HG02623 (cell line): ENCODE measurements at regions not wholly inside any gene's neighbourhood (a gene's known extent, or its start where the extent isn't known, plus 50 kb on each side); places are given as distances from the start of the nearest gene placed in this dataset.
"Not testable (repeated sequence)": the region's sequence is repeated elsewhere in the genome, so short reads cannot be mapped to it uniquely, and the experiment has no call there.

Experiments used
- ATAC-seq: cut with Tn5 transposase; IDR thresholded peaks from one replicate; pipeline ENCODE4 v1.9.1; 2021; ENCODE audit warnings: moderate library complexity; ENCODE audit not compliant: unreplicated experiment

- ATAC-seq, result no peak
Observed at GRCh38 chr12:80045594-80045993, 53.7 kb upstream of the OTOGL start.

DNA sequence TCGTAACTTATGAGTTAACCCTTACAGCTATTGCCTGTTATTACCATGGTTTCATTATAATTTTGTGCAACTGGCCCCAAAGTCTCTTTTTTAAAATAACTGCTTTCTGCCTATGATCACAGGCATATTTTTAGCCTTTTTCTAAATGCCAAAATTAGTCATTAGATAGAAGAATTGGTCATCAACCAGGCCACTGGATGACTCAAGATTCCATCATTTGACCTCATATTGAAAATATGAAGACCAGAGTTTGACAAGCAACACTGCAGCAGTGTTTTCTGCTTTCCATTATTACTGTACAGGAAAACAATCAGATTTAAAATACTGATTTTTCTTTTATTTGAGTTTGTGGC is 54.7 kb upstream of the OTOGL start:
- no peak for ATAC-seq

DNA sequence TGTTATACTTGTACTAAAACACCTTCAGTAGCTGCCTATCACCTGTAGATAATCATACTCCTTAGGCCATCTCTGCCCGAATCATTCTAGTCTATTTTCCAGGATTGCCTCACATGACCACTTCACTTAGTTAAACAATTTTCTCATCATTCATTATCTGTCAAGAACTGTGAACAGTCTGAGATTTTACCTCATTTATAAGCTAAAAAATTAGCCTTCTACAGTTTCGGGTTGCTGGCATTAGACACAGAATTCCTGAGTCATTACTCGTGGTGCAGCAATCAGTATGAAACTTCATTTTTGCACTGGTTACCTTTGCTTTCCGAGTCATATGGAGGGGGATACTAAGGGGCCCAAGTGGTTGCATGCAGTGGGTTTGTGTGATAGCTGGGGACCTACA is 57.6 kb upstream of the OTOGL start:
- ATAC-seq, result no peak

- no peak for ATAC-seq
Observed at GRCh38 chr12:80041071-80041470, 58.3 kb upstream of the OTOGL start.

- ATAC-seq, result no peak
Observed at GRCh38 chr12:80040075-80040738, 59.1 kb upstream of the OTOGL start.

DNA sequence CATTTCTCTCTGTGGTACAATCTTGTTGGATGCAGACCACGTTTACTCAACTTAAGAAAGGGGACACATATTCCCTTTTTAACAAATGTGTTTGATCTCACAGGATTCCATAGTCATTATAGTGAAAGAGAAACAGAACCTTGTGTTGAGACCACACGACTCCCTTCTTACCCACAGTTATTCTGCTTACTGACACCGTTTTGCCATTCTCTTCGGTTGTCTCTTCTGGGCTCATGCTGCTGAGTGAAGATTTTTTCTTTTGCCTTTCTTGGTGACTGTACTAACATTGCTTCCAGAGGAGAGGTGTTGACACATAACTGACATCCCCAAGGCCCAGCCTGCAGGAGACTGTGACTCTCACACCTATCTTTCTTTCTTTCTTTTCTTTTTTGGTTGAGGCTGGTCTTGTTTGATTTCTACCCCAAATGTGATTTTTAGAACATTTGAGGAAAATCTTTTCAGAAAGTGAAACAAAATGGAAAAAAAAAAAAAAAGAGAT is 61.2 kb upstream of the OTOGL start:
- ATAC-seq, result no peak

DNA sequence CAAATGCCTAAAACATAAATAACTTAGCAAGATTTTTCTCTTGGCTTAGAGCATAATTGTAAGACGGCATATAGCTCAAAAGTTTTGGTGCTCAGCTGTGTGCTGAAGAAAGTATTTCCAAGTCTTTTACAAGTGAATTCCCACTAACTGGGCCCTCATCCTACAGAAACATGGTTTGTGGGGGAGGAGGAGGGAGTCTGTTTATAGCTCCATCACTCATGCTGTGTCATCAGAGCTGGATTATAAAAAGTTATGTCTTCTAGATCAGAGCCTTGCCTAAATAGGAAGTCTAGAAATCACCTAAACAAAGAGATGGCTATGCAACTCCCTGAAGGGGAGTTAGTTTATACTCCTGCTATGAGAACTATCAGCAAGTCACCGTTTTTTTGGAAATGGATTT is 65.9 kb upstream of the OTOGL start:
- ATAC-seq, result no peak

- ATAC-seq, result no peak
Observed at GRCh38 chr12:80032946-80033345, 66.4 kb upstream of the OTOGL start.

- ATAC-seq, result no peak
Observed at GRCh38 chr12:80031229-80031628, 68.1 kb upstream of the OTOGL start.

DNA sequence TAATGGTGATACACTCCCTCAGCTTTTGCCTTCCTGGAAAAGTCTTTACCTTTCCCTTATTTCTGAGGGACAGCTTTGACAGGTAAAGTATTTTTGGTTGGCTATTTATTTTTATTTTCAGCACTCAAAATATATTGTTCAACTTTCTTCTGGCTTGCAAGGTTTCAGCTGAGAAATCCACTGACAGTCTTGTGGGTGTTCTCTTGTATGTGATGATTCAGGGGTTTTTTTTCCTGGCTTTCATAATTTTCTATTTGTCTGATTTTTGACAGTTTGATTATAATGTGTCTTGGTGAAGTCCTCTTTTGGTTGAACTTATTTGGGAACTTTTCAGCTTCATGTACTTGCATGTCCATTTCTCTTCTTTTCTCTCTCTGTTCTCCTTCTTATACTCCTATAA is 73.7 kb upstream of the OTOGL start:
- ATAC-seq, result no peak

DNA sequence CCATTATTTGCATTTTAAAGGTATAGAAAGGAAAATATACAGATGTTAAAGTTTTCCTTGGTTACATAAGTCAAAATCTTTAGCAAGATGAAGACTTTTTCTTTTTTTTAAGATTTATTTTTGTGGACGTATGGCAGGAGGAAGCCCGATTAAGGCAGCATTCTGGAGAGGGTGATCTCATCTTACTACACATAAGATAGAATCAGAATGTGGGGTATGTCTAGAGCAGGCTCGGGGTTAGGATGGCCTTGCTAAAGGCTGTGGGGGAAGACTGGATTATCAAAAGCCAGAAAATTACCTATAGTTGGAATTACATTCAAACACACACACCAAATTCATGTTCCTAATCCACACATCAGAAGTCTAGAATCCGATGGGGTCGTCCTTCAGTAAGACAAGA is 79.6 kb upstream of the OTOGL start:
- ATAC-seq, result no peak

- ATAC-seq, result no peak
Observed at GRCh38 chr12:80018119-80018518, 81.2 kb upstream of the OTOGL start.

- no peak for ATAC-seq
Observed at GRCh38 chr12:80017261-80017870, 82.0 kb upstream of the OTOGL start.

DNA sequence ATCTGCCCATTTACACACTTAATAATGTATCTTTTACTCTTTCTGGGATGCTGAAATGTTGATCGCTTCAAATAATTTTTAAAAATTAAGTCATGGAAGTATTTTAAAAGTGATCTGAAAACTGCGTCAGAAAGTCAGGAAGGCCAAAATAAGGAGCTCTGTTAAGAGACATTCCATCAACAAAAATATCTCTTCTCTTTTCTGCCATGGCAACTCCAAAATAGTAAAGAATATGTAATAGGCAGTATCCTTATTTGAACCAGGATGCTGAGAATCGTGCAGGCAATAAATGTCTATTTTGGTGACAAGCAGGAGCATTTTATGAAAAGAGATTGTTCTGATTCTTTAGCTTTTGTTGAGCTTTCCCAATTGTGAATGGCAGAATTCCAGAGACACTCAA is 81.8 kb upstream of the PPP1R12A start:
- ATAC-seq, result no peak

DNA sequence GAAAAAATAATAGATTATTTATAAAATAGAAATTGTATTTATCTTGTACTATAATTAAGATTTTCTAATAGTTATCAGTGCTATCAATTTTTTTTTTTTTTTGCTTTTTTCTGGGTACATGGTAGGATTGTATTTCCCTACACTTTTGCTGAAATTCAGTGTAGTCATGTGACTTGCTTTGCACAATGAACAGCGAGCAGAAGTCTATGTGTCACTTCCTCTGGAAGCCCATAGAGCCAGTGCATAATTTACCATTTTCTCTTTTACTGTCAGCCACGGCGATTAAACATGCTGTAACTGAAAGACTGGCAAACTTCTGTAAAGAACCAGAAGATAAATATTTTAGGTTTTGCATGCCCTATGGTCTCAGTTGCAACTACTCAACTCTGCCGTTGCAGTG is 80.8 kb upstream of the PPP1R12A start:
- ATAC-seq, result no peak

DNA sequence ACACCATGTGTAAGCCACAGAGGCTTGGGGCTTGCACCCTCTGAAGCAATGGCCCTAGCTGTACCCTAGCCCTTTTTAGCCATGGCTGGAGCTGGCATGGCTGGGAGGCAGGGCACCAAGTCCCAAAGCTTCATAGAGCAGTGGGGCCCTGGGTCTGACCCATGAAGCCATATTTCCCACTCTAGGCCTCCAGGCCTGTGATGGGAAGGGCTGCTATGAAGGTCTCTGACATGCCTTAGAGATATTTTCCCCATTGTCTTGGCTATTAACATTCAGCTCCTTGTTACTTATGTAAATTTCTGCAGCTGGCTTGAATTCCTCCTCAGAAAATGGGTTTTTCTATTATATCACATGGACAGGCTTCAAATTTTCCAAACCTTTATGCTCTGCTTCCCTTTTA is 68.8 kb upstream of the PPP1R12A start:
- not testable (repeated sequence) for ATAC-seq

DNA sequence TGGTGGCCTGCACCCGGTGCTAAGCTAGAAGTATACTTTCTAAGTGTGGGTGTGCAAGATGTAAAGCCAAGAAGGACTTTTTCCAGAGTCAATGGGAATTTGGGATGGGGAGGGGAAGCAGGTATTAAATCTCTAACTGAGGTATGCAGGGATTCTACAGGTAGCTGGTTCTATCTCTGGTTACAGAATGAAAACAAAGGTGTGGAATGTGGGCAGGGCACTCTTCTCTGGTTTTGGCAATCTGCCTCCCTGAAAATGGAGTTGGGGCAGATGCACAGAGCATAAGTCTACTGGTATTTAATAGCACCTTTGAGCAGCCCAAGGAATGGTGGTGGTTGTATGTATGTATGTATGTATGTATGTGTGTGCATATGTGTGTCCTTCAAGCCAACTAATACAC is 66.7 kb upstream of the PPP1R12A start:
- ATAC-seq, result no peak

- no peak for ATAC-seq
Observed at GRCh38 chr12:80000831-80001230, 65.9 kb upstream of the PPP1R12A start.

DNA sequence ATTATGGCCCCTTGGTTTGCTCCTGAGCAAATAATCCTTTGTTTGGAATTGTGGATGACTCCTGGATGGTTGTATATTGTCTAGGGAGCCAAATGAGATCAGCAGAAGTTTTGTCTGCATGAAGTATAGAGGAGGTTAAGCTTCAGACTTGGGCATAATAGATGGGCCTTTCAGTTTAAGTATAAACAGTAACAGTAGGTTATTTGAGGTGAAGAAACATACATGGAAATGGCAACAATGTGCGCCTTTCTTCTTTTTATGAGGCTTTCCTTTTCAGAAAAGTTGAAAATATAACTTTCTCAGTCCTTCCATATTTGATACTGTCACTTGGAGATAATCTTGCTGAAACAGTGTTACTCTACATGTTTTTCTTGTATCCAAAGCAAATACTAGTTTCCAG is 63.7 kb upstream of the PPP1R12A start:
- ATAC-seq, result no peak

DNA sequence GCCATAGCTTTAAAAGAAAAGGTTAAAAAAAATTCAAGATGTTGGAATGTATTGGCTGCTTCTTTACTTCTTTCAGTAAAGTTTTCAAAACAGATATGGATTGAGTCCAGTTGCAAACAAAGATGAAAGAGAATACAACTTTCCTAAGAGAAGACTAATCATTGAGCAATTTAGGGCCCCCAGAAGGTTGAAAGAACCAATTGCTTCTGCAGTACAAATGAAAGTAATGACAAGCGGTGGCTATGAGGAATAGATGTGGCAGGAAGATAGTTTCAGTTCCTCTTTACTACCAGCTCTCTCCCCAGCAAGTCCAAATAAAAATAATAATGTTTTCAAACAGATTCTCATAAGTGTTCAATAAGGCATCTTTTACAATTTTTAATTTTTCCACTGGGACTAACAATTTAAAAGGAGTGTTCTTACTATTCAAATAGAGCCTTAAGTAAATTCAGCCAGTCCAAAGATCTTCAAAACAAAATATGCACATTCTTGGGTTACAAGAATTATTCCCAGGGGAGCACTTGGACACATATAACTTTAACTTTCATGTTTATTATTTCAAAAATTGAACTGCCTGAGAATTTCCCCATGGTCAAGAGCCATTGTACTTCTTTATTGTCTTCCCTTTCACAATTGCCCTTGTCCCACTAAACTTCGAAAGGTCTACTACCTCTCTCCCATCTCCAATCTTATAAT is 62.3 kb upstream of the PPP1R12A start:
- peak; percentile 99 for ATAC-seq

GRCh38 chr12:79995385-79996084 is 60.6 kb upstream of the PPP1R12A start:
- ATAC-seq, result not testable (repeated sequence)
